HG03378 (cell line): ENCODE measurements at regions not wholly inside any gene's neighbourhood (a gene's known extent, or its start where the extent isn't known, plus 50 kb on each side); places are given as distances from the start of the nearest gene placed in this dataset.

ENCODE experiments used
- ATAC-seq: cut with Tn5 transposase; IDR thresholded peaks from one replicate; pipeline ENCODE4 v1.9.1; 2021; ENCODE audit warnings: mild to moderate bottlenecking, moderate library complexity; ENCODE audit not compliant: unreplicated experiment

DNA sequence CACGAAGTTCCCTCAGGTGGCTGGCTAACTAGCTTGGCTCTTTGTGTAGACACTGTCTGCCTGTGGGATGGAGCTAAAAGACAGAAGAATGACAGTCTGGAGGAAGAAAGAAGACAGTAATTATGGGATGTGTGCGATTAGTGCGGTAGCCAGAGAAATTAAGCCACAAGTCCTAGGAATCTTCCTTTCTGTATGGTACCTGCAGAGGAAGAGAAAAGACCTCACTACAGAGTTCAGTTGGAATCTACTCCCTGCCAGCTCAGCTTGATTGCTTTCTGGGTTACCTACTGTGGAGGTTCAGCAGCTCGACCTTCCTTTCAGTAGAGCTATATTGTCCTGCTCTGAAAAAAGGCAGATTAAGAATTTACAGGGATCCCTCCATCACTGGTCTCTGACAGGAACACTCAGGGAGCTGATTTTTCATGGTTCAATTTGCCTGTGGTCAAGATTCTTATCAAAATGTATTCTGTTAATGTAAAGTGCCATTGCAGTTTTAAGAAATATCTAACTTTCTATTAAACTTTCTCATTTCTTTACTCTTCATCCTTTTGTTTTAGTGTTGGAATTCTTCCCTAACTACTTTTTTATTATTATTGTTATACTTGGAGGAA is 187.2 kb downstream of the CENPW start:
- ATAC-seq, result no peak

DNA sequence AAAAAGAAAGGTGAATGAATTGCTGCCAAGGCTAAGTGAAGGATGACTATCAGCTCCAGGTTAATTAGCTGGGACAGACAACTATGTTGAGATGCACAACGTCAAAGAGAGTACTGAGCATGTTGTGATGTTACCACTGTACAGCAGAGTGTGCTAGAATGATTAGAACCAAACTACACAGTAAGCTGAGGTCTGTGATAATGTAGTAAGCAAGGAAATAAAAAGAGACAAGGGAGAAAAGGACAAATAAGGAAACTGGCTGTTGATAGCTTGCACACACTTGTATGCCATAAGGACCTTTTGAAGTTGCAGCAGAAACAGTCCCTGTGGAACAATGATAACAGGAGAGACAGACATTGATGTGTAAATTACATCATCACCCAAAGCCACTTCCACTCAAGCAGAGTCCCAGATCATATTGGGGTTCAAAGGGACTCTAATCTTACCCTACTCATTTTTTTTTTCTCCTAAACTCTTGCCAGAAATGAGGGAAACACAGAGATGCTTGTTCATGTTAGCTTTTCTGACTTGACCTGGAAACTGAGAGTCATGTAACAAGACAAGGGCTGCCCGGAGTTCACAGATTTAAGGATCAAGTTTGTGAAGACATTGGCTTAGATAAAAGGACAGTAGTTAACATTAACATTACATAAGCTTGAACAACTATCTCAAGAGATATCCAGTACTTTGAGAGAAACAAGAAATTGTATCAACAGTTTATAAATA is 189.9 kb downstream of the CENPW start:
- ATAC-seq, result no peak

DNA sequence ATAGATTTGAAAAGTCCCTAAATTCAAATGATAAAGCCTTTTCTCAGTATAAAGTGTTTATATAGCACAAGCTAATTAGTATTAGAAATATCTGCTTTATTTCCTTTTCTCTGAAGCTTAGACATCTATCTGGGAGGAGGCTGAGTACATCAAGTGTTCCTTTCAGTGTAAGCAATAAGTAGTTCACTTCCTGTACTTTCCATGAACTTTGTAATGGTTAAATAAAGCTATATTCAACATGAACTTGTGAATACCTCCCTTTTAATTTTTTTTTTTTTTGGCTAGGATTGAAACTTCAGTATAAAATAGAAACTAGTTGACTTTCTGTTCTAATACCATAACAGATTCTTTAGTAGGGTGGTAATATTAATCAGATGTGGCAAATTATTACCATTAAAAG is 190.9 kb downstream of the CENPW start:
- ATAC-seq, result no peak

DNA sequence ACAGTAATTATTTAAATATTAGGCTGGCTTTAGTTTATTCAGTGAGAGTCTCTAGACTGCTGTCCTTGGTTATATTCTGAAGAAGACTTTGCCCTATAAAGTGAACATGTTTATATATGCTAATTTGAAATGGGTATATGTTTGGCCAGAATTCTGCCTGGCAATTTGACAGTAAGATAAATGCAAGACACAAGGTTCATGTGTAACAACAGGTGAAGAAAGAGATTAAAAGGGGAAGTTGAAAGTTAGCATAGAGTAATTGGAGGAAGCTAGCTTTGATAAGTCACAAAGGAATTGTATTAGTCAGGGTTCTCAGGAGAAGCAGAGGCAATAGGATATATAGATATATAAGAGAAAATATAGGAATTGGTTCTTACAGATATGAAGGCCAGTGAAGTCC is 191.4 kb downstream of the CENPW start:
- ATAC-seq, result peak; percentile 30

DNA sequence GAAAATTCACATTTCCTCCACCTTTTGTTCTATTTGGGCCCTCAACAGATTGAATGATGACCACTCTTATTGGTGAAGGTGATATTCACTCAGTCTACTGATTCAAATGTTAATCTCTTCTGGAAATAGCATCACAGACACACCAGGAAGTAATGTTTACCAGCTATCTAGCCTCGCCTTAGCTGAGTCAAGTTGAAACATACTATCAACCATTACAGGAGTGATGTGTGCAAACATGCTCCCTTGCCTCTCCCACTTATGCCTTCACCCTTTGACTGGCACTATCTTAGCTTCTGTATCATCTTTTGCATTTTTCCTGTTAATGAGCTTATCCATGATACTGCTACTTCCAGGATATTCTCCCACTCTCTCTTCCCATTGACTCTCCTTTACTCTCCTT is 191.9 kb downstream of the CENPW start:
- peak; percentile 93 for ATAC-seq

DNA sequence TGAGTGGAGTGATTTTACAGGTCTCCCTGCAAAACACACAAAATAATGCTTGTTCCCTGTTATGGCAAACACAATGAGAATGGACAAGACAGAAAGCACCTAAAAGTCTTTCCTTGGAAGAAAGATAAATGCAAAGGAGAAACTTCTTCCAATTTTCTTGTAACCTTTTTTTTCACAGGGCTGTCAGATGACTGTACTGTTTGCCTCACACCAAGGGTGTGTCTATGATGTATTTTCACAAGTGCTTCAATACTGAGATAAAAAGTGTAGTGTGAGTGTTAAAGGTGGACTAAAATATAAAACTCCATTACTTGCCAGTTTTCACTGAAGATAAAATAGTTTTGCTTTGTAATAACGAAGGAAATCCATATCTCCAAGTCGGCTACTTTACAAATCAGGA is 194.5 kb downstream of the CENPW start:
- ATAC-seq, result no peak

DNA sequence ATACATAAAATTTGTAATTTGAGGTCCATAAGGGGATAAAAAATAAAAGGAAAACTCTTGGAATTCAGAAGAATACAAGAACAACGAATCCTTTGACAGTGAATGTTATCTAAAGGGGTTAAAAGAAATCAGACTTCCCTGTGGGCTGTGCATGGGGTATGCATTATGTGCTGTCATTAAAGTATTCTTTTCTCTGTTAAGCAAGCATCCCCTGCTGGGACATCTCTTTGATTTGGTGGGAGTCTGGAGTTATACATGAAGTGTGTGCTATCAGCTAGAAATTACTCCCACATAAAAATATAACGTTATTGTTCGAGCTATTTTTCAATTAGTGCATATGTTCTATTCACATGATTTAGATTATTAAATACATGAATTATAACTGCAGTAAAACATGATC is 195.2 kb downstream of the CENPW start:
- ATAC-seq, result no peak

DNA sequence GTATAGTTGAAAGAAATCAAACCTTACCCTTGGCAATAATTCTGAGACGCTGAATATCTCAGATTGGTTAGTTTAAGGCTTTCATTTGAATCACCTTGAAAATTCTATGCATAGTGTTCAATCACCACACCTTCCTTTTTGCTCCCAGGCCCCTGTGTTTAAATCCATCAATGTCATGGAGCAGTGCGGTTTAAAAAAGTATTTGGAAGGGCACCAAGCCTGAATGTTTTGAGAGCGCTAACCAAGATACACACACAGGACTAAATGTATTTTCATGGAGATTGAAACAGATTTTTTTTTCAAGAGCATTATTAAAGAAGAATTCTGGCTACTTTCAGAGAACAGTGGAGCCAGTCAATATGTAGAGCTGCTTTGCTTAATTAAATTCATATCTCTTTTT is 195.7 kb downstream of the CENPW start:
- no peak for ATAC-seq

DNA sequence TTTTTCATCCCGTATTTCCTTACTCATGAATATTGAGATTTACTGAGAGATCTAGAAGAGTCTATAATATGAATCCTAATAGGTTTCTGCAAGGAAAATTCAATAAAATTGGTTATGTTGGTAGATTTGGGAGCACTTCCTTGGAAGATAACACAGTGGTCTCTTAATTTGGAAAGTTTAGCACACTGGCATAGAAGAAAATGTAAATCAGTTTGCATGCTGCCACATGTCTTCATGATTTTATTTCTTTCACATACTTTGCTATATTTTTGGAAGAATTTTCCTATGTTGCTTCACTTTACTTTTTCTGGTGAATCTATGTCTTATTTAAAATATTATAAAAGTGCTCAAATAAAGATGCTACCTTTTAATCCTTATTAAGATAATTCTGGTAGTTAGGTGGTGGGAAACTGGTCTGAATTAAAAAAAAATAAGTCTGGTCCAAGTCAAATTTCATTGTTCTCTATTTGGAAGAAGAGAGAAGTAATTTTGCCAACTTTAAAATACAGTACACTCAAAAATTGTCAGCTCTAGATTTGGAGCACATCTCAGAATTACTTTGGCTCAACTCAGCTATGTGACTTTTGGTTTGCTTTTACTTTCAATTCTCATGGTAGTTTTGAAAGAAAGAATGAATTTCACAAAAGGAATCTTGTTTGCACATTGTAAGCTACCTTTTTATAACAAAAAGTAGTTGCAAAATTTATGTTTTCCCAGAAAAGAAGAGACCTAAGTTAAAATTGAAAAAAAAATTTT is 197.3 kb downstream of the CENPW start:
- ATAC-seq, result no peak

DNA sequence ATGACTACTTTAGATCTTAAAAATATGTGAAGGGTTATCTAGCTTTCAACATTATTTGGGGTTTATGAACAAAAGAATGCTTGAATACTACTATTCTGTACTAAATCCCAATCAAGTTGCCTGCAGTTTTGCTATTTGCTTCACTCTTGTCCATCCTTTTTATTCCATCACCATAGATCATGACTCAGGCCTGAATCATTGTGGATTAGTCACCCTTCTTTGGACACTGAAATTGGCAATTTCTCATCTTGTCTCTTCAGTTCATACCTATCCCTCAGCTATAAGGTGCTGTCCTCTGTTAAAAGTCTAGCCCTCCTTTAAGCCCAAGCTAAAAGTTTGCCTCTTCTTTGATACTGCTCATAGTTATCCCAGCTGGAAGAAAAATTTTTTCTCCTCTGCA is 199.1 kb downstream of the CENPW start:
- ATAC-seq, result no peak

DNA sequence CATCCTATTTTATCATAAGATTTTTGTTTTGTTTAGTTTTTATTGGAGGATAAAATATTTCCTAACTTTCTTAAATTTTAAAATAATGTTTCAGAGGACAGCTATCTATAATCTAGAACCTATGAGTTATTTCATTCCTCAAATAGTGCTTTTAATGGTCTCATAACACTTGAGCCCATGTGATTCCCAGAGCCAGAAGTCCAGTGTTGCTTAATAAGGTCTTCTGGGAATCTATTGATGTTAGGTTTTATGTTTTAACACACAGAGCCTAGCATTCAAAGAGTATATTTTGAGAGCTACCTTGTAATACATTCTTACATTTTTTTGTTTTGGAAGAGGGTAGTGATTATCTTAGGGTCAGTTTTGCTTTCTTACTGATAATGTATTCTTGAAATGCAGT is 200.2 kb downstream of the CENPW start:
- ATAC-seq, result no peak

DNA sequence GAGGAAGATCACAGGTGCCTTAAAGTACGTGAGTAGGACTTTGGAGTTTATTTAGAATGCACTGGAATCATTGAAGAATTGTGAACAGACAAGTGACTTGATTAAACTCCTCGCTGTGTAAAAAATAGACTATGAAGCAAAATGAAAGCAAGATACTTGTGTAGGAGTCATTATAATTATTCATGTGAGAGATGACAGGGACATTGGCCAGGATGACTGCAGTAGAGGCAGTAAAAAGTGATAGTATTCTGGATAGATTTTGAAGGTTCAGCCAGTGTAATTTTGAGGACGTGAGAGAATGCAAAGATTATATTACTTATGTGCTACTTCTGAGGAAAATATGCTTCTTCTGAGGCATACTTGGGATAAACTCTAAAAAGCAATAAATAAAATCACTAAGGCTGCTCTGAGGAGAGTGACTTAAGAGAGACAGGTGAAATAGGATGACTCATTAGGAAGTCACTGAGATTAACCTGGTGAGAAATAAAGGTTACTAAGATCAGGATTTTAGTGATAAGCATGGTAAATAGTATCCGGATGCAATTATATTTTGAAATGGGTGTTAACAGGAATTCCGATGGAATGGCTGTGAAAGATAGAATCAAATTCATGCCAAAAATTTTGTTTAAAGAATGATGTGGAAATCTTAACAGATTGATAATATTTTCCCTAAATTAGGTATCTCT is 202.0 kb downstream of the CENPW start:
- ATAC-seq, result no peak

DNA sequence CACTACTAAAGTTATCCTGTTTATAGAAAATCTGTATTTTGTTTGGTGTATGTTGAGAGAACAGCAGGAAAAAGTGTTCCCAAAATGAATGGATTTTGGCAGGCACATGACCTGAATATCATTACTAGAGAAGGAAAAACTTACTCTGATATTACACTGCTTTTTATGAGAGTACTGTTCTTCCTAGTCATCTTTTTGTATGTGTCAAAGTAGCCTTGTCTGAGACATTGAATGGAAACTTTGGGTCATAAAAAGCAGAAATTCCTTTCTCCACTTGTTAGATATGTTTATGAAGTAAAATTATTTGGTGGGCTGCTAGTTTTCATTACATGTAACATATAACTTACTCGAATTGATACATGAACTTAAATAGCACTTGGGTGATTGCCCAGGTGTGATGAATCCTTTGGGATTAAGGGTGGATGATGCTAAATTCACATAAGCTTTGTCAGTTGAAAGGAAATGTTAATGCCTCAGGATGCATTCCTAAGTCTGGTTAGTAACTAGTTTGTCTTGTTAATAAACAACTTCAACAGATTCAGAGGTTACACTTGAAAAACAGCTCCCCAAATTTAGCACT is 206.7 kb downstream of the CENPW start:
- no peak for ATAC-seq

DNA sequence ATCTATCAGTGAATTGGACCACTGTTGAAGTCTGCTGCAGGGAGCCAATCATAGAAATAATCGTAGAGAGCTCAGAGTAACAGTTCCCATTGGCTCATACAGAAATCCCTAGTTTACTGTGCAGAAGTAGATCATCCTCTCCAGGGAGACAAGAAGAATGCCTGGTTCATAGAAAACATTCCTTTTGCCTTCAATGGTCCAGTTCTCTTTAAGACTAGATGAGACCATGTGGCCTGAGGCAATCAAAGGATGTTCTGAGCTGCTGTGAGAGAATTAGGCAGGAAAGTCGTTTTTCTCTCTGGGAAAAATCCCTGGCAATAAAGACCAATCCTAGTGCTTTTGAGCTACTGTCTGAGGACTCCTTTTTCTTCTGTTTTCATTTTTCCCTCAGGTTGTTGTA is 208.4 kb downstream of the CENPW start:
- no peak for ATAC-seq

DNA sequence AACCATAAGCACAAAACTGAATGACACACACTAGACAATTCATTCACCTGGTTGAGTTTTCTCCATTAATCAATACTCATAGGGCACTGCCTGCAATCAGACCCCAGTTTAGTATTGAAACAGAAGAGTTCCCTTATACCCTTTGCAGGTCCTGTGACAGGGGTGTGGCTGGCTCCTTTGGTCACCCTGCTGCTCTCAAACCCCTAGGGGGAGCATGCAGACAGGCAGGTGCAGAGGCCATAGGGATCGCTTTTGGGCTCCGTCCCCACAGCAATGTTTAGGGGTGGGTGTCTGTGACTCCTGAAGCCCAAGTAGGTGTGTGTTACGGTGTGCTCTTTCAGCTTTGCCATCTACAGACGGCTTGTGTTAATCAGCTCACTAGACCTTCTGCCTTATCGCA is 210.4 kb downstream of the CENPW start:
- no peak for ATAC-seq

DNA sequence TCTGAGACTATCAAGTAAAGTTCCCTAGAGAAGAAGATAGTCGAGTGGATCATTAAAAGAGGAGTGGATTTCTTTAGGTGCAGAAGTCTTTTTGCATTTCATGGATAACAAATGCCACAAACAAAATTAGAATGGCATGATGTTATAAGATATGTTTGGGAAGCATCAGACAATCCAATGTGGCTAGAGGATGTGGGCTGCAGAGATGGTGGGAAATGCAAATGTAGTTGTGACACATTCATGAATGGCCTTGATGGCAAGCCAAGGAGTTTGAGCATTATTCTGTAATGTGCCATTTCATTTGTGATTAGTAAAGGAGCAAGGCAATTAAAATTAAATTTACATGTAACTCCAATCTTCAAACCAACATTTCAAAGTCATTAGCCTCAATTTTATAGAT is 211.9 kb downstream of the CENPW start:
- ATAC-seq, result no peak

DNA sequence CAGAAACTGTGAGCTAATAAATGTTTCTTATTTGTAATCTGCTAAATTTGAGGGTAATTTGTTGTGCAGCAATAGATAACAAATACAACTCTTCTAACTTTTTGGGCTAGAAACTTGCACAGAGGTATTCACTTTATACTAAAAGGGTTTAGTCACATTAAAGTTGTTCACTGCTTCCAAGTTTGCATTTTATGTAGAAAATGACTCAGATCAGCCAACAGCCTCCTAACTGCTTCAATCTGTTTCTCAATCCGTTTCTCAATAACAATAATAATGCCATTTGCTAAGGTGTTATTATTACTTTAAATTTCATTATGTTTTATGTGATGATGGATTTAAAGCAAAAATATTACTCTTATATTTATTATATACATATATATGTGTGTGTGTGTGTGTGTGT is 213.9 kb downstream of the CENPW start:
- no peak for ATAC-seq

DNA sequence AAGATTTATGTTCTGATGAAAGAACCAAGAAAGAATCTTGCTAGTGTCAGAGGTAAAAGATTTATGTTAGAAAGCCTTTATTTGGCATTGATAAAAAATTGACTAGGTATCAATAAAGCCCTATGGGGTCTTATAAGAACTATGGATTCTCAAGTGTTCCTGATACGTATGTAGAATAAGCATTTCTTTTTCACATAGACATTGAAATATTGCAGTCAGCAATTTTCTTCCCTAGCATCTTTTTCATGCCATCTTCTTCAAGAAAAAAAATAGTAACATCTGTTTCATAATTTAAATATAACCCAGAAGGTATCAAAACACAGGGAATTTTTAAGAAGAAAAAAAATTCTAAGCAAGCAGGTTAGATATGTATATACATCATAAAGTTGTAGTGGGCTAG is 230.6 kb downstream of the CENPW start:
- ATAC-seq, result no peak

DNA sequence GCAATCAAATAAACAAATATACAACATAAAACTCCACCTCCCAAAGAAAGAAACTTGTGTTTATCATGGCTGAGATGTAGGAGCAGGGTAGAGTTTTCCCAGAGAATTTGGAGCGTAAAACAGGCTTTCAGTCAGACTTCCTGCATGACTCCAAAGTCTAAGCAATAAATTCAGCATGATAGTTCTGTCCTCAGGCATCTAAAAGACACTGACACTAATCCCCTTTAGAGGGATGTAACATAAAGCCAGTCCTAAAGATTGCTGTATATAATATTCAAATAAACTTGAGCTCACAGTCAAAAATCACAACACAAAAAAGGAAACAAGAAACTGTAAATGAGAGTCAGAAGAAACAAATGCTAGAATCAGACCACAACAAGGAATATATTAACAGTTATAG is 234.4 kb downstream of the CENPW start:
- ATAC-seq, result no peak

DNA sequence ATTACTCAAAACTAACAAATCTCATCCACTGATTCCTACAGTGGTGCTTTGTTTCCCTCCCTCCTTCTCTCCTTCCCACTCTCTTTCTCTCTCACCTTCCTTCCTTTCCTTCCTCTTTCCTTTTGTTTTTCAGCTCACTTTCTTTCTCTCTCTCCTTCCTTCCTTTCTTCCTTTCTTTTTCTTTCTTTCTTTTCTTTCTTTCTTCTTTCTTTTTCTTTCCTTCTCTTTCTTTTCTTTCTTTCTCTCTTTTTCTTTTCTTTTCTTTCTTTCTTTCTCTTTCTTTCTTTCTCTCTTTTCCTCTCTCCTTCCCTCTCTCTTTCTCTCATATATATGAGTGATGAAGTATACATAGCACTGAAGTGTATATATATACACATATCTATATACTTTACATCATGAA is 241.4 kb downstream of the CENPW start:
- no peak for ATAC-seq

DNA sequence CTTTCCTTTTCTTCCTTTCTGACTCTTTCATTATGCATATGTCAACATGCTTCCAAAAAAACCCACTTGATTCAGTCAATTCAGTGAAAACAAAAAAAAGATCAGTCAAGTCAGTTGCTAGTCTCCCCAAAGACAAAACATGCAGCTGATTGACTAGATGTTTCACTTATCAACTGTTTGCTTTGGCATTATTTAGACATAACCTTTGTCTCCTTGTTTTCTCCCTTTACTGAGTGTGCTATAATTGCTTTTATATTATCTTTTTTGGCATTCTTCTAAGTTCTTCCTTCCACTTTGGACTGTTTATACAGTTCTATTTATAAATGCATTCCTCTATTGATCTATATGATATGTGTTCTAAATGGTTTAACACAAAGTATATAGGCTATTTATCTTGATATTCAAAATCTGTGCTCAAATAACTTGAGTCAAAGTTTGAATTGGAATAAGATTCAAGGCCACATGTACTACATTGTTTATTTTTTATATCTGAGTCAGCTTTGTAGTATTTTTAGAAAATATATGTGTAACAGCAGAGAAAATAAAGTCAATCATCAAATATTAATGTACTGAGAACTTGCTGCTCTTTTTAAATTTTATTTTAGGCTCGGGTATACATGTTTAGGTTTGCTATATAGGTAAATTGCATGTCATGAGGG is 260.5 kb downstream of the CENPW start:
- ATAC-seq, result no peak
